RPMI8226 (cell line): ENCODE measurements at regions not wholly inside any gene's neighbourhood (a gene's known extent, or its start where the extent isn't known, plus 50 kb on each side); places are given as distances from the start of the nearest gene placed in this dataset.

Experiments used
- DNase-seq: peaks from one replicate; pipeline ENCODE4 v3.0.0-alpha.2; 2015

DNA sequence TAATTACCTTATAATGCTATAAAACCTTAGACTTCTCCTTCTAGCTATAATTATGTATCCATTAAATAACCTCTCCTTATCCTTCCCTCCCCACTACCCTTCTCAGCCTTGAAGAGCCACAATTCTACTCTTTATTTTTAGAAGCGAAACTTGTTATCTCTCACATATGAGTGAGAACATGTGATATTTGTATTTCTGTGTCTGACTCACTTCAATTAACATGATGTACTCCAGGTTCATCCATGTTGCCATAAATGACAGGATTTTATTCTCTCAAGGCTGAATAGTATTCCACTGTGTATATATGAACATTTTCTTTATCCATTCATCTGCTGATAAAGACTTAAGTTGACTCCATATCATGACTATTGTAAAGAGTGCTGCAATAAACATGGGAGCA is 485.6 kb downstream of the FLRT2 start:
- DNase-seq: no peak

DNA sequence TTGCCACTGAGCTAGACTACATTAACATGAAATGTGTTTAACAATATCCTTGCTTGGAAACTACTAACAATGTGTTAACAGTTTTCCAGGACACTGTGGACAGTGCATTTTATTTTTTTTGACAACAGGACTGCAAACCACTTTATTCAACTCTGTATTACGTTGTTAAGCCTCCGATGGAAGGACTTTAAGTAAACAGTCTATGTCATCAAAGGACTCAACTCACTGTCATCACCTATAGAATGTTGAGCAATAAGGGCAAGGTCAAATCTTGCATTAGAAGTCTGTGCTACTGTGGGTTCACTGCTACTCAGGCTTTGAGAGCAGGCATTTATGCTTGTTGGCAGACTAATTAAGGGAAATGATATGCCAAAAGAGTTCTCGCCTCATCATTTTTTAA is 483.7 kb downstream of the FLRT2 start:
- no peak for DNase-seq

DNA sequence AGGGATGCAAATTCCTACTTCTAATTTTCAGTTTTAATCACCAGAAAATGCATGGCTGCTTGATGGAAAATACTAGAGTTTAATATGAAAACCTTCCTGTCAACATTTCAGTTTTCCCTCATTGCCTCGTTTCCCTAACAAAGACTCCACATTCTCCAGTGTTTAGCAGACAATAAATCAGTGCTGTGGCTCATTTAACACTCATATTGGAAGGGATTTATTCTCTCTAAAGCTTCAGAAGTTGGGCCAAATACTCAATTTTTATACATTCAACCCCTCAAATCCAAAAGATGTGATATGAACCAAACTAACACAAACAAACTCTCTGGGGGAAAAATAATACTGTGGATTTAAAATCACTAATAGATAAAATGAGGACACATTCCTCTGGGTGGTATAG is 482.5 kb downstream of the FLRT2 start:
- DNase-seq: no peak

DNA sequence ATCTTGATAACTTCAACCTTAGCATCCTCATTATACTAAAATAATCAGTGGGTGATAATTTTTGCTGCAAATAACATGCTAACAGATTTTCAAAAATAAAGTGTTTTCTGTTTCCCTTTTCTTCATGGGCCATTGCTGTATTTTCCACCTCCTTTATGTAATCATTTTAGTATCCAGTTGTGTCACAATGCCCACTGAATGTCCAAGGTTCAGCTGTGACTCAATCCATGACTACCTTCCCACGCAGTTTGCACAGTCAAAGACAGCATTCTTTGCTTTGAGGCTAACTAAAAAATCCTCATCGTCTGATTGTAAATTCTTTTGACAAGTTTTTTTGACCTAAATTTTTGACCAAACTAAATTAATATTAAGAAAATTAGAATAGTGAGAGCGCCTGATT is 474.1 kb downstream of the FLRT2 start:
- no peak for DNase-seq

DNA sequence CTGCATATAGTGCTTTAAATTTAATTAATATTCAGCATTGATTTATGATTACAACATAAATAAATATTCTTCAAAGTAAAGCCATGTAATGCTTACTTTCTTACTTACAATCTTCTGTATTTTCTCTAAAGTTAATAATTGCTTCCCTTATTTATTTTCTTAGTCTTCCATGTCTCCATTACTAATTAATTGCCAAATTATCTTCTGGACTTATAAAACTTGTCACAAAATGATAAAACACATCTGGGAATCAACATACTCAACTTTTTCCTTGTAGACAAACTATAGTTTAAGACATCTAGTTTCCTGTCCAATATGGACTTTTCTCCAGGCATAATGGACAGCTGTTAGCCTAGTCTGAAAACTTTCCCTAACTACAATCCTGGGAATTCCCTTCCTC is 466.6 kb downstream of the FLRT2 start:
- DNase-seq: no peak

DNA sequence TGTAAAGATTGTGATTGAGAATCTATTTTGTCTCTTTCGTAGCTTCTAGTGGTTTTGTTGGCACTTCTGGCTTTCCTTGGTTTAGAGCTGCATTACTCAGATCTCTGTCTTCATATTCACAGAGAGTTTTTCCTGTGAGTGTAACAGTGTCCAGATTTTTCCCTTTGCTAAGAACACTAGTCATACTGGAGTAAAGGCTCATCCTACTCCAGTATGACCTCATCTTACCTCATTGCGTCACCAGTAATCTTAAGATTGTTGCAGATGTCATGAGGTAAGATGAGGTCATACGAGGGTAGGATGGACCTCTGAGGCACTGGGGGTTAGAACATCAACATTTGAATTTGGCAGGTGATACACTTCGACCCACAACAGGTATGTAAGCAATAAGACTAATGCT is 461.2 kb downstream of the FLRT2 start:
- DNase-seq: no peak

DNA sequence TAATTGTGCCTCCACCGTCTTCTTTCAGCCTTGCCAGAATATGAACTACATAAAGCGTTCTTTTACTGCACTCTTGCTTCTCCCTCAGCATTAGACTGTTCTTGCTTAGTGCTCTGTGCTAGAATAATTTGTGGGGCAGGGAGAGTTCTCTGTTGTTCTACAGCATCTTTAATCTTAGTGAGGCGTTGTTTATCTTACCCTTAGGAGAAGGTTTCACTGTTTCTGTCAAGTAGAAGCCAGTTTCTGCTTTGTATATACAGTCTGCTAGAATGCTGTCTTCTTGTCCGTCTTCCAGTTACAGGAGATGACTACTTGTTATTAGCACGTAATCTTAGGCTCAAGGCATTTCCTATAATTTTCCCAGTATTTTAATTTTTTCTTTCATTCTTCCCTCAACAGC is 458.0 kb downstream of the FLRT2 start:
- no peak for DNase-seq

DNA sequence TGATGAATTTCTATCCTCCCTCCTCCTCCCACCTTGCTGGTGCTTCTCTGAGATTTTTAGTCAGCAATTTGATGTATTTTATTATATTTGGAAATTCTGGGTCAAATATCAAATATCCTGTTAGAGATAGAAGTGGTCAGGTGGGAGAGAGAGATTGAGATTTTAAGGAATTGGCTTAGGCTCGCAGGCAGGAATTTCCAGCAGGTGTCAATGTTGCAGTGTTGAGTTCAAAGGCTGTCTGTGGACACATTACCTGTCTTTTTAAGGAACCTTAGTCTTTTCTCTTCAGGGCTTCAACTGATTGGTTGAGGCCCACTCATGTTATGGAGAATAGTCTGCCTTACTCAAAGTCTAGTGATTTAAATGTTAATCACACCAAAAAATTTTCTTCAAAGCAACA is 457.3 kb downstream of the FLRT2 start:
- no peak for DNase-seq

DNA sequence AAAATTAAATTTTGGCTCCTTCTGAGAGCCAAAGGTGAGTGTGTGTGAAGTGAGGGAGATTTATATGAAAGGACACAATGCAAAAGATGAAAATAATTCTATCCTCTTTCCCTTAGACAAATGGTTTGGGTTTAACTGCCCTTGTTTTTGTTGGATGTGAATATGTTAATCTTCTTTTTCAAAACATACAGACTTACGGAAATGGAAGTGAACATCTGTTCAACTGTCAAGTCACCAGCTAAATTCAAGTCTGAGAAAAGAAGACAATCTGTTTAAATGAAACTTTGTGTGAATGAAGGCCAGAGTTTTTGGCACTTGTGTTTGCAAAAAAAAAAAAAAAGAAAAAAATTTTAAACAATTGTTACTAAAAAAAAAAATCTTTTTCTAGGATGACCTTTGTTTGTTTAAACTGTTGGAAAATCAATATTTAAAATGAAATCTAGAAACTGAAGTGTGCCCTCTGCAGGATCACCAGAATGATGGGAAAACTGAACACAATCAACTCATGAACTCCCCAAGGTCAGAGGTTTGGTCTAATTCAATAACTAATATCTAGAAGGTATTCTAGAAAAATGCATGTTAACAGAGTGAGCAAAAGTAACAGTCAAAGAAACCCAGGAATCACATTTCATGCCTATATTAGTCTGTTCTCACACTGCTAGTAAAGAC is 448.8 kb downstream of the FLRT2 start:
- no peak for DNase-seq

DNA sequence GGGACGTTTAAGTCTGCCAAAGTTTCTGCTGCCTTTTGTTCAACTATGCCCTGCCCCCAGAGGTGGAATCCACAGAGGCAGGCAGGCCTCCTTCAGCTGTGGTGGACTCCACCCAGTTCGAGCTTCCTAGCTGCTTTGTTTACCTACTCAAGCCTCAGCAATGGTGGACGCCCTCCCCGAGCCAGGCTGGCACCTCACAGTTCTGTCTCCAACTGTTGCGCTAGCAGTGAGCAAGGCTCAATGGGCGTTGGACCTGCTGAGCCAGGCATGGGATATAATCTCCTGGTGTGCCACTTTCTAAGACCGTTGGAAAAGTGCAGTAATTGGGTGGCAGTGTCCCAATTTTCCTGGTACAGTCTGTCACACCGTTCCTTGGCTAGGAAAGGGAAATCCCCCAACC is 444.7 kb downstream of the FLRT2 start:
- DNase-seq: no peak

DNA sequence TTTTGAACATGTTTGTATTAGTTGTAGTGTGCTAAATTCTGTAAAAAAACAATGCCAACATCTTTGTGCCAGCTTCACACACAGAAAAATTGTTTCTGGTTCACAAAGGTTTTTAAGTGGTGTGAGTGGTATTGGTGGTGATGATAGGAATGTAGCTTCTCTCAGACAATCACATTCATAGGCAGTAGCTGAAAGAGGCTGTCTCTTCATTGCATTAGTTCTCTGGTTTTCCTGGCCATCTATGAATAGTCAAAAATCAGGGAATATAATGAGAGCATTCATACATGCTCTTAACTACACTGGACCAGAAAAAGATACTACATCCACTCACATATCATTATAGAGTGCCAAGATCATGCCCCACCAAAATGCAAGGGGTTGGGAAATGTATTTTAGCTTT is 433.5 kb downstream of the FLRT2 start:
- DNase-seq: no peak

DNA sequence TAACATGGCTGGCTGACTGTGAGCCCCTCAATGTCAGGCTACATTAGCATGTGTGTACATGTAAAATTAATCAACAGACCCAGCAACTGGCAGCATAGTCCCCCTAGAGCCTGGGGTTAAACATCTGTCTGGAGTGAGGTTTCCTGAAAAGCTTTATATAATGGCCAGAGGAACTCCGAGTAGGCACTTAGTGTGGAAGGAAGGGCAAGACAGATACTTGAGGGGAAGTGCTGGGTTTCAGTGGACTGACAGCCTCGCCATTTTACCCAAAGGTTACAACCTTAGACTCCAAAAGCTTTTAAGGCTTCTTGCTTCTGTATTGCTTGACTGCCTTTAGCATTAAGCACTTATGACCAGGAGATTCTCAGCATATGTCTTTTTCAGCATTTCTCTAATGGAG is 430.8 kb downstream of the FLRT2 start:
- DNase-seq: no peak

DNA sequence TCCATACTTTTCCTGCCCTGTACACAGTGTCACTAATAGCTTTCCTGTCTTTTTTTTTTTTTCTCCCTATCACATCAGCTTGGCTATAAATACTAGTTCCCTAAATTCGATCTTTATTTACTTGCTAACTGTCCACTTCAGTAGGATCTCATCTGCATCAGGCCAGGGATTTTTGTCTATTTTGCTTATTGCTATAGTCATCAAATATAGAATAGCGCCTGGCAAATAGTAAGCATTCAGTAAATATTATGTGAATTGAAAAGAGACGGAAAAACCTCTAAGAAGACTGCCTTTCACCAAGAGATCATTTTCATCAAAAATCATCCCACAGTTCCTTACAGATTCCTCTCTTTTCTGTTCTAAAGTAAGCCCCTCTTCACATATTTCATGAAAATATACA is 429.1 kb downstream of the FLRT2 start:
- no peak for DNase-seq

DNA sequence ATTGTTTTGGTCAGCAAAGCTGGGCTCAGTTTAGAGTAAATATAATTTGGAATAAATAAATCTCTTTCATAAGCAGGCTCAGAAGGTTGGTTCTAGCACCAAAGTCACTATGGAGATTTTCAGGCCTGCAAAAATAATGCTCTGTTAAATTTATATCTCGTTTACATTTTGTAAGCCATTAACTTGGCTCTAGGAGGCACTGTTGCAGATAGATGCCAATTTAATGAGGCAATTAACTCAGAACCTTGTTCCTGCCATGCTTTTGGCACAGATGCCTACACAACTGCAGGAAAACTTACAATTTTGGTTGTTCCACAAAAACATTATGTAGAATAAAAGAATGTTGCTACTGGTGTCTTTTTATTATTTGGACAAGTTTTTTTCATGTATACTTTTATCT is 428.1 kb downstream of the FLRT2 start:
- DNase-seq: no peak

DNA sequence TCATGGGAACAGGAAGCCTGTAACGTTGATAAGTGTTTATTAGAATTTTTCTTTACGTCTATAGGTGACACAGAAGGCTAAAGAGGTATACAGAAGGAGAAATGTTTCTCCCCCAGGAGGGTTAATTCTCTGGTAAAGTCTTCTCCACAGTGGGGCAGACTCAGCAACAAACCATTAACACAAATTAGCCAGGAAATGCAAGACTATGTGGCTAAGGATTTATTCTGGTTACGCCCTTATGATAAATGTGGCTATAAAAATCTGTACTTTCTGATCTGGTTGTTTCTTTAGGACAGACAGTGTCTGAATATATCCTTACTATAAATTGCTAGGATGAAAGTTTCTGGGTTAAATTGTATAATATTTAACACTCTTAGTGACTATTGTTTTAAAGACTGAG is 423.3 kb downstream of the FLRT2 start:
- no peak for DNase-seq

DNA sequence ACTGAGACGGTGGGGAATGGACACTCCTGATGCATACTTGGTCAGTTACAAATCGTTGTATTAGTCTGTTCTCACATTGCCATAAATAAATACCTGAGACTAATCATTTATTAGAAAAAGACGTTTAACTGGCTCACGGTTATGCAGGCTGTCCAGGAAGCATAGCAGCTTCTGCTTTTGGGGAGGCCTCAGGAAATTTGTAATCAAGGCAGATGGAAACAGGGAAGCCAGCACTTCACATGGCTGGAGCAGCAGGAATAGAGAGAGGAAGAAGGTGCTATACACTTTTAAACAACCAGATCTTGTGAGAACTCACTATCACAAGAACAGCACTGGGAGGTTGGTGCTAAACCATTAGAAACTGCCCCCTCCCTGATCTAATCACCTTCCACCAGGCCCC is 418.2 kb downstream of the FLRT2 start:
- no peak for DNase-seq

DNA sequence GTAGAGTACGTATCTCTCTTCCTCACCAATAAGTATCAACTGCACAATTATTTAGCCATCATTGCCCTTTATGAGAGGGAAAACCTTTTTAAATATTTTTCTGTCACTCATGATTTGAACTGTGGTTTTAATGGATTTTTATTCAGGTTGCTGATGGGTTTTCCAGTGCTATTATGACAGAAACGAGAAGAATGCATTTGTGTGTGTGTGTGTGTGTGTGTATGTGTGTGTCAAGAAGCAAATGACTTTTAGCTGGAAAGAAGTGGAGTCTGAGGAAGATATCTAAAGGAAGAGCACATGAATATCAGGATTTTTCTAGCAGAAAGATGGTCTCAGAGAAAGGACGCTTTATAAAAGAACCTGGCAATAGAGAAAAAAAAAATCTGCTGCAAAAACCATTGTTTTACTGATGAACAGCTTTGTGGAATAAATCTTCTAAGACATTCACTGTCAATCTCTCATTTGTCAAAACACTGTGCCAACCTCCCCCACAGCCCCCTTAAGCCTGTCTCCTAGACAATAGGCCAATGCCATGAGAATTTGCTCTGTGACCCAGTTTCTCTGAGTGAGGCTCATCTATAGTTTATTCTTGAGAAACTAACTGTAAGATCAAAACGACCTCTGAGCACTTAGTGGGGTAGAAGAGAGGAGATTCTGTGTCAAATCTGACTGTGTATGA is 417.7 kb downstream of the FLRT2 start:
- DNase-seq: no peak

DNA sequence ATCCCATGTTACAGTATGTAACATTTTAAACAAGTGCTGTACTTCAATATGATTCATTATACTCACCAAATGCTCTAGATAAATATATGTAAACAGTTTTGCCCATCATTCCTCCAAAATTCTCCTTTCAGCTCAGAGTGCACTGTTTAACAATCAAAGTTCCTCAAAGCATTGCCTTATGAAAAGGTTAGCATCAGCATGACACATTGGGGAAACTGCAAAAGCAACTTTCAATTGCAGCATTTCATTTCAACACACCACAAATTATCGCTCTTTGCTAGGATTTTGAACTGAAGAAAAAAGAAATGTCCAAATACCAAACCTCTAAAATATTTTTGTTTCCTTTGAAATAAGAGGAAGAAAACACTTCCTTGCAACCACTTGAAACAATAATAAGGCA is 413.2 kb downstream of the FLRT2 start:
- DNase-seq: no peak

DNA sequence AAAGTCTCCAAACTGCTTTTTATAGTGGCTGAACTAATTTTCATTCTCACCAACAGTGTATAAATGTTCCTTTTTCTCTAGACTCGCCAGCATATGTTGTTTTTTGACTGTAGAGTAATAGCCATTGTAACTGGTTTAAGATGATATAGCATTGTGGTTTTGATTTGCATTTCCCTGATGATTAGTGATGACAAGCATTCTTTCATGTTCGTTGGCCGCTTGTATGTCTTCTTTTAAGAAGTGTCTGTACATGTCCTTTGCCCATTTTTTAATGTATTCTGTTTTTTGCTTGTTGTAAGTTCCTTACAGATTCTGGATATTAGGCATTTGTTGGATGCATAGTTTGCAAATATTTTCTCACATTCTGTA is 404.9 kb downstream of the FLRT2 start:
- peak; percentile 3 for DNase-seq

DNA sequence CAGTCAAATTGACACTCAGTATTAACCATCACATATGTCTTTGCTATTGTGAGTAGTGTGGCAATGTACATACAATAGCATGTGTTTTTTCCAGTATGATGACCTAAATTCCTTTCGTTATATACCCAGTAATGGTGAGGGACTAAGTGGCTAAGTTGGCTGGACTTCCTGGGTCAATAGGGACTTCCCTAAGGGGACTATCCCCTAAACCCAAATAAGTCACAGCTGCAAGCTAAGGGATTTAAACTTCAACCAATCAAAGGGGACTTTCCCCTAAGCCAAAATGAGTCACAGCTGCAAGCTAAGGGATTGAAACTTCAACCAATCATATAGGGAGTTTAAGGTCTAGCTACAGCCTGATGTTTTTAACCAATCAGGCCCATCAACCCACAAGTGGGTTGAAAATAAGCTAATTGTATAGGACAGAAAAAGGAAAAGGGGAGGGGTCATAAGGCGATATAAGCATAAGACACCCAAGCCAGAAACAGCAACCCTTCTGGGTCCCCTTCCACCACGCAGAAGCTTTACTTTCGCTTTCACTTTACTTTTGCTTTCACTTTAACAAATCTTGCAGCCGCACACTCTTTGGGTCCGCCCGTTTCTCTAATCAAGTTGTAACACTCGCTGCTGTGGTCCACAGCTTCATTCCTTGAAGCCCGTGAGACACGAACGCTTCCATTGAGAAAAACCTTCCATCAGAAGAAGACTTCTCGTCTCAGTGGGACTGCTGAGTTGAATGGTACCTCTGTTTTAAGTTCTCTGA is 404.4 kb downstream of the FLRT2 start:
- DNase-seq: peak; percentile 69

DNA sequence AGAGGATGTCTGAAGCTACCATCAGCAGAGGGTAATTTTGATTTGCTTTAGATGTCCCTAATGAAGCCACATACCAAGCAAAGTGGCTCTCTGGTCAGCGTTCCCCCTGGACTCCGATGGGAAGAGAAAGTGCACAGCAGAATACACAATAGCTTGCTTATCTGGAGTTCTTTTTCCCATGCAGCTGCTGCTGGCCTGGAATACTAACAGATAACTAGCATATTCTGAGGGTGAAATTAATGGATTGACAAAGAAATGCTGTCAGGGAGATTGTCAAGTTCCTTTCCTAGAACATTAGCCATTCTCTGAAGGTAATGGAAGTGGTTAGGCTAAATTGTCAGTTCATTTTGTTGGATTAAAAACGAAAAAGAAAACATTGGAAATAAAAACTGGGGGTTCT is 391.3 kb downstream of the FLRT2 start:
- DNase-seq: no peak

DNA sequence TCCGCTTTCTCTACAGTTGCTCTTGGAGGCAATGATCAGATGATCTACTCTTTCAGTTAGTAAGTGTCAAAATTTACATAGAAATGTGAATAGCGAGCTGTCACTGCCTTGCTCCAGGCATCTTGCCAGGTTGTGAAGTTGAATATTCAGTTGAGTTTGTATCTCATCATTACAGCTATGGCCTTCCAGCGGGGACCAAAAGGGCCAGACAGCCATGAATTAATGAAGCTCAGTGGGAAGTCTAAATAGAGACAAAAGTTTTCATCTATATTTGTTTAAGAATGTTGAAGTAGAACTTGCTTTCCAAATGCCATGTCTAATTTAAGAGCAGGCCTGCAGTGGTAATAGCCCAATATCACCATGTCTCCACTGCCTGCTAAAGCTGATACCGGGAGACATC is 387.8 kb downstream of the FLRT2 start:
- DNase-seq: no peak

DNA sequence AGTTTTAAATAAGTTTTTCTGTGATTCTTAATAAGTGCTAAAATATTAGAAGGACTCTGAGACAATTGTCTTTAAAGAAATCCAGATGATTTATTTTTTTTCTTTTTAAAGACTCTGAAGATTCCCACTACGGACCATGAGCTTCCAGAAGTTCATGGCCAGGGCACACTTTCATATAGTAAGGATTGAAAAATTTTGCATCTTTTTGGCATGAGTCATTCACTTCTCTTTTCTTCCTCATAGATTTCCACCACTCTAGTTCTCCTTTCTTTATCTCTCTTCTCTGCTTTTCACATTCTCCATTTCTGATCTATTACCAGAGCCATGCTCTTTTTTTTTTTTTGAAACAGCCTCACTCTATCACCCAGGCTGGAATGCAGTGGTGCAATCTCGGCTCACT is 385.8 kb downstream of the FLRT2 start:
- no peak for DNase-seq

DNA sequence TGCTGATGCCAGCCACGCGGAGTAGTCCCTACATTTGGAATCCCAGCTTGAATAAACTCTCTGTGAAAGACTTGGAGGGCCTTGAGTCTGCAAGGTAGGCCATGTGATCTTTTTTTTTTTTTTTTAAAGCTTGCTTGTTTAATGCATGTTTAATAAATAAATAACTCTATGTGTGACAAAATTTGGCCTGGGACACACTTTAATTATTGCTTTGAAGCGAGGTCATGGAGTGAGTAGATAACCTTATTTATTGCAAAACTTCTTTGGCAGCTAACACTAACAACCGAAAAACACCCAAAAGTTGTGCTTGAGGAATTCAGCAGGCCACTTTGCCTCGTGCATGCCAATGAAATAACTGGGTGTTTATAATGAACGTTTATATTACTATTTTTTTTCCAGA is 382.2 kb downstream of the FLRT2 start:
- no peak for DNase-seq

DNA sequence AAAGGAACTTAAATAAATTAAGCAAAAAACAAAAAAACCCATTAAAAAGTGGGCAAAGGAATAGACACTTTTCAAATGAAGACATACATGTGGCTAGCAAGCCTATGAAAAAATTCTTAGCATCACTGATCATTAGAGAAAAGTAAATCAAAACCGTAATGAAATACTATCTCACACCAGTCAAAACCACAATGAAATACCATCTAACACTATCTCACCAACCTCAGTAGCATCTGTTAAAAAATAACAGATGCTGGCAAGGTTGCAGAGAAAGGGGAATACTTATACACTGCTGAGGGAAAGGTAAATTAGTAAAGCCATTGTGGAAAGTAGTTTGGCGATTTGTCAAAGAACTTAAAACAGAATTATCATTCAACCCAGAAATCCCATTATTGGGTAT is 381.1 kb downstream of the FLRT2 start:
- no peak for DNase-seq
